Spleen (tissue), 11 donors: ENCODE measurements at regions not wholly inside any gene's neighbourhood (a gene's known extent, or its start where the extent isn't known, plus 50 kb on each side); places are given as distances from the start of the nearest gene placed in this dataset.

Experiments used
- DNase-seq: peaks from one replicate; pipeline ENCODE4 v3.0.0-alpha.2; 2020
- H3K27ac ChIP-seq, 8 donors: fragments of 200-600 bp; sonication (generic) in 7 of 8; 1 replicate in 4 of 8; 2 replicates in 4 of 8; pipeline versions ENCODE4 v1.5.0 to v1.8.0; 2016 to 2021; ENCODE audit warnings: inconsistent platforms in 4 of 8, mild to moderate bottlenecking in 4 of 8, moderate library complexity in 1 of 8
- H3K27me3 ChIP-seq, 7 donors: fragments of 200-600 bp; sonication (generic) in 6 of 7; replicated peaks in 1 of 7; 1 replicate in 4 of 7; 2 replicates in 3 of 7; pipeline versions ENCODE4 v1.5.0 to v1.8.0; 2016 to 2021; ENCODE audit warnings: inconsistent platforms in 3 of 7, mild to moderate bottlenecking in 1 of 7
- H3K36me3 ChIP-seq, 6 donors: fragments of 200-600 bp; sonication (generic) in 5 of 6; 1 replicate in 4 of 6; 2 replicates in 2 of 6; pipeline versions ENCODE4 v1.5.0 to v1.8.0; 2016 to 2021; ENCODE audit warnings: inconsistent platforms in 2 of 6
- H3K4me1 ChIP-seq, 6 donors: fragments of 200-600 bp; sonication (generic) in 5 of 6; 1 replicate in 3 of 6; 2 replicates in 3 of 6; pipeline versions ENCODE4 v1.5.0 to v1.8.0; 2016 to 2021; ENCODE audit warnings: inconsistent platforms in 3 of 6
- H3K4me3 ChIP-seq, 8 donors: fragments of 200-600 bp; sonication (generic) in 7 of 8; 1 replicate in 4 of 8; 2 replicates in 4 of 8; pipeline versions ENCODE4 v1.5.0 to v1.8.0; 2016 to 2021; ENCODE audit warnings: inconsistent platforms in 4 of 8, mild to moderate bottlenecking in 4 of 8, moderate library complexity in 2 of 8
- H3K9me3 ChIP-seq, 8 donors: fragments of 200-600 bp; sonication (generic) in 7 of 8; 1 replicate in 4 of 8; 2 replicates in 4 of 8; pipeline versions ENCODE4 v1.5.0 to v1.8.0; 2016 to 2021; ENCODE audit warnings: inconsistent platforms in 4 of 8
- CTCF ChIP-seq, 11 experiments: fragments of 200-600 bp in 7 of 11; fragments of 450-650 bp in 4 of 11; sonication (generic) in 4 of 11; IDR thresholded peaks in 8 of 11; conservative IDR thresholded peaks in 3 of 11; 1 replicate in 7 of 11; 2 replicates in 4 of 11; pipeline versions ENCODE4 v1.4.0 to v1.8.0; 2016 to 2021; ENCODE audit warnings: antibody characterized with exemption in 11 of 11, inconsistent platforms in 4 of 11, mild to moderate bottlenecking in 1 of 11
- POLR2A ChIP-seq, 3 donors: fragments of 450-650 bp; IDR thresholded peaks; one replicate each; pipeline ENCODE4 v1.5.1; 2017; ENCODE audit warnings: antibody characterized with exemption in 3 of 3, mild to moderate bottlenecking in 1 of 3
- POLR2AphosphoS5 ChIP-seq, 3 donors: sonication (generic); formaldehyde crosslinking; IDR thresholded peaks; one replicate each; pipeline ENCODE4 v1.5.1; 2017; ENCODE audit warnings: antibody characterized with exemption in 3 of 3
- WGBS, 5 donors: extraction: QIAGEN DNeasy Blood & Tissue Kit in 3 of 5; methylation state at CpG; one replicate each; pipeline versions ENCODE4 v1.1.5 to v1.1.7; 2013 to 2018; 5-methylcytosine and 5-hydroxymethylcytosine counted together
- intact Hi-C: fragments of 100-400 bp; cut with DNase I; formaldehyde crosslinking; loops from one replicate; pipeline ENCODE4 v1.15.0; 2023; ENCODE audit warnings: low total_unique reads
- donor health status: healthy with polysubstance abuse.
- donor health status: DM: no; HTN: no; CAD: no; lungs with moderate emphysema.
- donor health status: DM: no; HTN: no; CAD: no.
- donor health status: Bipolar disorder and iron deficiency.
- donor health status: healthy.
- donor health status: DM: no; HTN: no; CAD: no.
- donor health status: DM: yes; HTN: yes; CAD: no.

DNA sequence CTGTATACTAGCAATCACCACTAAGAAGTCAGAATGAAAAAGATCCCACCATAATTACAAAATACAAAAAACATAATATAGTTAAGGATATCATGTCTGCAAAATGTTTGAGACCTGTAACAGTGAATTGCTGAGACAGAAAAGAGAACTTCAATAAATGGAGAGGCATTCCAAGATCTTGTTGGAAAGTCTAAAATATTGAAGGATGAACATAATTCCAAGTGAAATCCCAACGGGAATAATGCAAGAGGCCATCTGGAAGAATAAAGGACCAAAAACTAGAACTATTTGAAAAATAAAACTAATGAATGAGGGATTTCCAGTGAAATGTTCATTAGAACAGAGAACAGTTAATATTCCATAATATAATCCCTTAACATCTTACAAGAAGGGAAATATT is 110.9 kb downstream of the COL6A6 start:
- Histone ChIP-seq H3K9me3 (no peaks in the 10 kb centered on the region), H3K4me1 (no peaks in the 10 kb centered on the region), H3K27ac (no peak overlapping the region), H3K4me3 (no peak overlapping the region), H3K36me3 (no peaks in the 10 kb centered on the region), H3K27me3 (no peaks in the 10 kb centered on the region)
- no peak for DNase-seq
- no peak for TF ChIP-seq POLR2A (IDR thresholded peaks at IDR 0.05)
- no peak for TF ChIP-seq POLR2AphosphoS5 (IDR thresholded peaks at IDR 0.05)
- no peak for TF ChIP-seq CTCF (IDR thresholded peaks at IDR 0.05 in 8 of 11, conservative IDR thresholded peaks at IDR 0.05 in 3 of 11)
- WGBS, 5 donors: 74 to 86% (median 82%) methylated on average over 1 of the region's 1 CpG
- intact Hi-C loops: no loop called here
